Mesothelial cell of epicardium (in vitro differentiated cells): ENCODE measurements at regions not wholly inside any gene's neighbourhood (a gene's known extent, or its start where the extent isn't known, plus 50 kb on each side); places are given as distances from the start of the nearest gene placed in this dataset.

ENCODE experiments used
- DNase-seq, 2 experiments: peaks; one replicate each; pipeline ENCODE4 v3.0.0; 2021; ENCODE audit warnings: low spot score in 2 of 2; ENCODE audit not compliant: unreplicated experiment in 2 of 2
- H3K27ac Mint-ChIP-seq: 2 replicates; pipeline ENCODE4 v1.8.0; 2021; ENCODE audit warnings: mixed read lengths
- H3K27me3 Mint-ChIP-seq: 2 replicates; pipeline ENCODE4 v1.8.0; 2021; ENCODE audit warnings: low read depth, mixed read lengths
- H3K36me3 Mint-ChIP-seq: 2 replicates; pipeline ENCODE4 v1.8.0; 2021; ENCODE audit warnings: mixed read lengths
- H3K4me1 Mint-ChIP-seq: 2 replicates; pipeline ENCODE4 v1.8.0; 2021; ENCODE audit warnings: mixed read lengths
- H3K4me3 Mint-ChIP-seq: 2 replicates; pipeline ENCODE4 v1.8.0; 2021; ENCODE audit warnings: mild to moderate bottlenecking, moderate library complexity, mixed read lengths
- H3K9me3 Mint-ChIP-seq: 2 replicates; pipeline ENCODE4 v1.8.0; 2021; ENCODE audit warnings: mixed read lengths
- TF ChIP-seq, protein P1 (sequence below): fragments of 200-600 bp; sonication (generic); IDR thresholded peaks from one replicate; pipeline ENCODE4 v1.5.0; 2021; ENCODE audit warnings: antibody characterized with exemption; ENCODE audit not compliant: unreplicated experiment

DNA sequence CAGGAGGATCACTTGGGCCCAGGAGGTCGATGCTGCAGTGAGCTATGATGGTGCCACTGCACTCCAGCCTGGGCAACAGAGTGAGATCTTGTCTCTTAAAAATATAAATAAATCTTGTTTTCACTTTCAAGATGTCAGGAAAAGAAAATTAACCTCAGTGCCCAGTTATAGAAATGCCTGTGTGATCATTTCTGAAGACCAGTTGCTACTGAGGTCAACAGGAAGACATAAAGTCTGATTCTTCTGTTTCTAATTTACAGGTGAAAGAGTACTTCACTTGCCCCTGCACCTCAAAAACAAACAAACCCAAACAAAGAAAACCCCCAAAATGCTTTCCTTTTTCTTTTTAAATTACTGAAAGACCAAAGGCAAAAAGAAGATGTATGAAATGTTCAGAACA lies 174.3 kb upstream of the NBEA start:
- H3K27ac Mint-ChIP-seq, result no peak overlapping the region
- no peak overlapping the region for H3K4me3 Mint-ChIP-seq
- no peaks in the 10 kb centered on the region for H3K36me3 Mint-ChIP-seq
- peaks cover 7% of the 10 kb centered on the region for H3K9me3 Mint-ChIP-seq
- TF ChIP-seq, protein P1, sequence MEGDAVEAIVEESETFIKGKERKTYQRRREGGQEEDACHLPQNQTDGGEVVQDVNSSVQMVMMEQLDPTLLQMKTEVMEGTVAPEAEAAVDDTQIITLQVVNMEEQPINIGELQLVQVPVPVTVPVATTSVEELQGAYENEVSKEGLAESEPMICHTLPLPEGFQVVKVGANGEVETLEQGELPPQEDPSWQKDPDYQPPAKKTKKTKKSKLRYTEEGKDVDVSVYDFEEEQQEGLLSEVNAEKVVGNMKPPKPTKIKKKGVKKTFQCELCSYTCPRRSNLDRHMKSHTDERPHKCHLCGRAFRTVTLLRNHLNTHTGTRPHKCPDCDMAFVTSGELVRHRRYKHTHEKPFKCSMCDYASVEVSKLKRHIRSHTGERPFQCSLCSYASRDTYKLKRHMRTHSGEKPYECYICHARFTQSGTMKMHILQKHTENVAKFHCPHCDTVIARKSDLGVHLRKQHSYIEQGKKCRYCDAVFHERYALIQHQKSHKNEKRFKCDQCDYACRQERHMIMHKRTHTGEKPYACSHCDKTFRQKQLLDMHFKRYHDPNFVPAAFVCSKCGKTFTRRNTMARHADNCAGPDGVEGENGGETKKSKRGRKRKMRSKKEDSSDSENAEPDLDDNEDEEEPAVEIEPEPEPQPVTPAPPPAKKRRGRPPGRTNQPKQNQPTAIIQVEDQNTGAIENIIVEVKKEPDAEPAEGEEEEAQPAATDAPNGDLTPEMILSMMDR, result no peak
- no peak for DNase-seq
- H3K4me1 Mint-ChIP-seq, result no peaks in the 10 kb centered on the region
- H3K27me3 Mint-ChIP-seq, result no peaks in the 10 kb centered on the region

DNA sequence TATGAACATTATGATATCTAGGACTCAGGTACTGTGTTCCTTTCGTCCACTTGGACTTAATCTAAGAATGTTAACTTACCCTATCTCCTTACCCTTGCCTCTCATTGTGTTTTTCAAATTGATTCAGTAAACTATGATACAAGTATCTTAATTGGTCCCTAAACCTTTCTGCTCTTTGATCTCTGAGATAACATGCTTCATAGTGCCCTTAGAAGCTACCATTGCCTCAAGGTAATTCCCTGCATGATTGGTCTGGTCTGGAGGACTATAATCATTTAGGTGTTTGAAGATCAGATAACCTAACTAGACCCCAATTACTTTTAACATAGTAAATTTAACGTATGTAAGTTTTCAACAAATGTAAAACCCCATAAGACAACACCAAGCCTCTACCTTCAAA lies 169.9 kb upstream of the NBEA start:
- no peaks in the 10 kb centered on the region for H3K9me3 Mint-ChIP-seq
- H3K27ac Mint-ChIP-seq, result no peak overlapping the region
- TF ChIP-seq, protein P1, result no peak
- no peak for DNase-seq
- no peaks in the 10 kb centered on the region for H3K36me3 Mint-ChIP-seq
- H3K27me3 Mint-ChIP-seq, result no peaks in the 10 kb centered on the region
- no peak overlapping the region for H3K4me3 Mint-ChIP-seq
- peaks cover 7% of the 10 kb centered on the region for H3K4me1 Mint-ChIP-seq

DNA sequence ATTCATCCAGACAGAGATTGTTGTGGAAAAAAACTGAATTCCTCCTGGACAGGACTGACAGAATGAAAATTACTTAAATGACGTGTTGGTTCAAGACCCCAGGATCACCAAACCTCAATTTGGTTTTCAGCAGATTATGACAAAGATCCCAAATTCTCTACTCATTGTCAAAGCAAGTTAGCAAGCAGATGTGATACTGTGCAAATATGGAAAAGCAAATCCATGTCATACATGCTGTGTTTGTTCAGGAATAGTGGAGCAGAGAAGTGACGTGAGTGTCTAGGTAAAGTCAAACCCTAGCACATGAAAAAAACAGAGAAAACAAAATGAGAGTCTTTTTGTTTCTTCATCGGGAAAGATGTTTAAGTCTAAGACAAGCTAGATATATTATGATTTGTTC lies 169.2 kb upstream of the NBEA start:
- DNase-seq, result no peak
- H3K9me3 Mint-ChIP-seq, result no peaks in the 10 kb centered on the region
- H3K4me1 Mint-ChIP-seq, result peaks cover 12% of the 10 kb centered on the region
- no peaks in the 10 kb centered on the region for H3K36me3 Mint-ChIP-seq
- no peak overlapping the region for H3K4me3 Mint-ChIP-seq
- H3K27ac Mint-ChIP-seq, result no peak overlapping the region
- H3K27me3 Mint-ChIP-seq, result no peaks in the 10 kb centered on the region
- TF ChIP-seq, protein P1, result no peak

DNA sequence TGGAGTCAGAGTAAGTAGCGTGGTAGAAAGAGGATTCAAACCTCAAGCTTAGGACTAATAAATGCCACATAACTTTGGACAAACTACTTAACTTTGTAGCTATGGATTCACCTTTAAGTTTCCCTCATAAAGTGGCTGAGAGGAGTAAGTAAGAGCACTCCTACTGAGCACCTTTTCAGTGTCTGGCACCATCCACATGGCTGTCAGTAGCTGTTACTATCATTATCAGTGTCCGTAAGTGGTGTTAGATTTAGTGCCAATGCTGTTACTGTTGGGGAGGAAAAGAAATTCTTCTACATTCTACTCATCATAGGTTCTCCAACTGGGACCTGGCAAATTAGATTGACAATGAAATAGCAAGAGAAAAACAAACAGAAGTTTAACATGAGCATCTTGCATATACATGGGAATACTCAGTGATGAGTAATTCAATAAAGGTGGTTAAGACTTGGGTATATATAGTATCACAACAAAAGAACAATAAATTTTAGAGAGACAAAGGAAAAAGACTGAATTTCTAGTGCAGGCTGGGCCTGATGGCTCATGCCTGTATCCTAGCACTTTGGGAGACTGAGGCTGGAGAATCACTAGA lies 165.6 kb upstream of the NBEA start:
- Mint-ChIP-seq H3K4me1 (peaks cover 12% of the 10 kb centered on the region), H3K36me3 (no peaks in the 10 kb centered on the region), H3K4me3 (no peak overlapping the region), H3K27me3 (no peaks in the 10 kb centered on the region), H3K9me3 (peaks cover 3% of the 10 kb centered on the region), H3K27ac (no peak overlapping the region)
- TF ChIP-seq, protein P1, result no peak
- DNase-seq, result no peak

DNA sequence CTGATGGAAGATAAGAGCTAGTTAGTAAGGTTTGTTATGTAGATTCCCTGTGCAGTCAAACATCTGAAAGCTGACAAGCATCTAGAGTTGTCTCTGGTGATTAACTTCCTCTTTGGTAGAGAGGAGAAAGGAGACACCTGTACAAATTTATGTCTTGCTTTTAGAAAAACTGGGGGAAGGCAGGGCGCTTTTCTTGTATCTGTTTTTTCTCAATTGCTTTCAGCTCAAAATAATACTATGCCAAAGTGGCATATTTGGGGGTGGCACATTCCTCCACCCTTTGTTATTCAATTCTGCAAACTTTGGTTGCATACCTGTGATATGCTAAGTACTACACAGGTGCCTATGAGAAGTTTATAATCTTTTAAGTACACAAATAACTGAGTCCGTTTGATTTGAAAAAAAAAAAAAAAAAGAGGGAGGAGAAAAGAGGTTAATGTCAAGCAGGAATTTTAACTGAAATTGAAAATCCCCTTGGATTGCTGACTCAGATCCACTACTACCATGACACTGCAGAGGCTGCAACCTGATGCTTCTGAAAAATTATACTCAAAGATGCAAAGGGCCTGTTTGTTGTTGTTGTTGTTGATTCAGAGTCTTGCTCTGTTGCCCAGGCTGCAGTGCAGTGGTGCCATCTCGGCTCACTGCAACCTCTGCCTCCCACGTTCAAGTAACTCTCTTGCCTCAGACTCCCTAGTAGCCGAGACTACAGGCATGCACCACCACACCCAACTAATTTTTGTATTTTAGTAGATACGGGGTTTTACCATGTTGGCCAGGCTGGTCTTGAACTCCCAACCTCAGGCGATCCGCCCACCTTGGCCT lies 164.8 kb upstream of the NBEA start:
- no peak overlapping the region for H3K4me3 Mint-ChIP-seq
- no peak overlapping the region for H3K27ac Mint-ChIP-seq
- peaks cover 12% of the 10 kb centered on the region for H3K4me1 Mint-ChIP-seq
- H3K9me3 Mint-ChIP-seq, result peaks cover 10% of the 10 kb centered on the region
- TF ChIP-seq, protein P1, result no peak
- H3K27me3 Mint-ChIP-seq, result no peaks in the 10 kb centered on the region
- no peak for DNase-seq
- H3K36me3 Mint-ChIP-seq, result no peaks in the 10 kb centered on the region
